HEK293 (cell line): ENCODE measurements at regions not wholly inside any gene's neighbourhood (a gene's known extent, or its start where the extent isn't known, plus 50 kb on each side); places are given as distances from the start of the nearest gene placed in this dataset.

Source experiments
- ZBTB49 ChIP-seq: fragments of 450-650 bp; formaldehyde crosslinking; IDR thresholded peaks from 2 replicates; pipeline ENCODE4 v1.5.1; 2016; ENCODE audit warnings: missing biosample characterization, missing genetic modification characterization, low read depth
- ZNF114 ChIP-seq: fragments of 450-650 bp; formaldehyde crosslinking; IDR thresholded peaks from 2 replicates; pipeline ENCODE4 v1.5.0; 2017; ENCODE audit warnings: missing biosample characterization, missing genetic modification characterization
- TF ChIP-seq, protein P1 (sequence below): fragments of 450-650 bp; formaldehyde crosslinking; IDR thresholded peaks from 2 replicates; pipeline ENCODE4 v1.5.1; 2016; ENCODE audit warnings: missing biosample characterization, missing genetic modification characterization

GRCh38 chr13:32863596-32863995, 152.6 kb upstream of the KL start:
- TF ChIP-seq, protein P1, sequence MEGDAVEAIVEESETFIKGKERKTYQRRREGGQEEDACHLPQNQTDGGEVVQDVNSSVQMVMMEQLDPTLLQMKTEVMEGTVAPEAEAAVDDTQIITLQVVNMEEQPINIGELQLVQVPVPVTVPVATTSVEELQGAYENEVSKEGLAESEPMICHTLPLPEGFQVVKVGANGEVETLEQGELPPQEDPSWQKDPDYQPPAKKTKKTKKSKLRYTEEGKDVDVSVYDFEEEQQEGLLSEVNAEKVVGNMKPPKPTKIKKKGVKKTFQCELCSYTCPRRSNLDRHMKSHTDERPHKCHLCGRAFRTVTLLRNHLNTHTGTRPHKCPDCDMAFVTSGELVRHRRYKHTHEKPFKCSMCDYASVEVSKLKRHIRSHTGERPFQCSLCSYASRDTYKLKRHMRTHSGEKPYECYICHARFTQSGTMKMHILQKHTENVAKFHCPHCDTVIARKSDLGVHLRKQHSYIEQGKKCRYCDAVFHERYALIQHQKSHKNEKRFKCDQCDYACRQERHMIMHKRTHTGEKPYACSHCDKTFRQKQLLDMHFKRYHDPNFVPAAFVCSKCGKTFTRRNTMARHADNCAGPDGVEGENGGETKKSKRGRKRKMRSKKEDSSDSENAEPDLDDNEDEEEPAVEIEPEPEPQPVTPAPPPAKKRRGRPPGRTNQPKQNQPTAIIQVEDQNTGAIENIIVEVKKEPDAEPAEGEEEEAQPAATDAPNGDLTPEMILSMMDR (tag by site-specific recombination): no peak
- TF ChIP-seq ZBTB49 (tag by site-specific recombination) (no peak), ZNF114 (tag by site-specific recombination) (no peak)
